ENCODE measurements at regions not wholly inside any gene's neighbourhood (a gene's known extent, or its start where the extent isn't known, plus 50 kb on each side); places are given as distances from the start of the nearest gene placed in this dataset.

GRCh38 chr6:76639941-76640340 is 567.5 kb upstream of the IMPG1 start:
- CTCF ChIA-PET (ENCODE audit: low intra/inter-chr PET ratio, low total read pairs): no interaction called here
- no peak overlapping the region for H2AFZ ChIP-seq (ENCODE audit: low read length)
- DNase-seq (ENCODE audit: low spot score): no peak
- no peaks in the 10 kb centered on the region for H3K4me1 ChIP-seq (ENCODE audit: insufficient read depth, low read length)
- no TSS peak for BruUV-seq (replicated peaks)
- no peak for TF ChIP-seq ZNF580 (CRISPR knock-in tag; IDR thresholded peaks at IDR 0.05; ENCODE audit: borderline replicate concordance, low read depth)
- TF ChIP-seq ATF4 (CRISPR knock-in tag; IDR thresholded peaks at IDR 0.05): no peak
- TF ChIP-seq ZBTB4 (CRISPR knock-in tag; IDR thresholded peaks at IDR 0.05; ENCODE audit: borderline replicate concordance): no peak
- TF ChIP-seq BORCS8-MEF2B (CRISPR knock-in tag; IDR thresholded peaks at IDR 0.05): no peak
- TF ChIP-seq TEF (CRISPR knock-in tag; IDR thresholded peaks at IDR 0.05): no peak
- no peak for TF ChIP-seq SSRP1 (CRISPR knock-in tag; IDR thresholded peaks at IDR 0.05)
- TF ChIP-seq PRPF4 (IDR thresholded peaks at IDR 0.05; ENCODE audit: low read depth, low read length, poor library complexity, severe bottlenecking): no peak
- no peak for TF ChIP-seq TBX2 (CRISPR knock-in tag; IDR thresholded peaks at IDR 0.05; ENCODE audit: borderline replicate concordance)
- no peak for TF ChIP-seq CCDC6 (CRISPR knock-in tag; IDR thresholded peaks at IDR 0.05)
- TF ChIP-seq ZBTB1 (CRISPR knock-in tag; IDR thresholded peaks at IDR 0.05; ENCODE audit: borderline replicate concordance): no peak
- TF ChIP-seq ZNF784 (CRISPR knock-in tag; IDR thresholded peaks at IDR 0.05; ENCODE audit: borderline replicate concordance): no peak
- TF ChIP-seq GPBP1L1 (CRISPR knock-in tag; IDR thresholded peaks at IDR 0.05): no peak
- TF ChIP-seq CHD4 (IDR thresholded peaks at IDR 0.05; ENCODE audit: borderline replicate concordance, low read length): no peak
- no peak for TF ChIP-seq ZNF562 (CRISPR knock-in tag; IDR thresholded peaks at IDR 0.05; ENCODE audit: borderline replicate concordance)
- no peak for TF ChIP-seq NCOA5 (CRISPR knock-in tag; IDR thresholded peaks at IDR 0.05)
- no peak for TF ChIP-seq MLLT10 (CRISPR knock-in tag; IDR thresholded peaks at IDR 0.05)
- no peak for TF ChIP-seq HOXA3 (CRISPR knock-in tag; IDR thresholded peaks at IDR 0.05)
- no peak for TF ChIP-seq CBX5 (CRISPR knock-in tag; IDR thresholded peaks at IDR 0.05; ENCODE audit: borderline replicate concordance)
- no peak for TF ChIP-seq ZNF484 (CRISPR knock-in tag; IDR thresholded peaks at IDR 0.05; ENCODE audit: borderline replicate concordance, low read depth)
- POLR2A ChIA-PET: no interaction called here
- H3K27me3 ChIP-seq (ENCODE audit: control insufficient read depth in 1 of 2, insufficient read depth in 2 of 2, low read length in 2 of 2): no peaks in the 10 kb centered on the region
- no peak overlapping the region for H3K27ac ChIP-seq (ENCODE audit: extremely low read length, insufficient read depth, low read length)
- no peak overlapping the region for H3K9ac ChIP-seq (ENCODE audit: insufficient read depth, low read depth, low read length)
- no peaks in the 10 kb centered on the region for H3K9me3 ChIP-seq (ENCODE audit: low read length)
- FAIRE-seq: no peak
- no peaks in the 10 kb centered on the region for H3K79me2 ChIP-seq (ENCODE audit: insufficient read depth, low read length)
- ATAC-seq: no peak
- in situ Hi-C loops (cut with HindIII; ENCODE audit: extremely low pct_ligation_motif_present, low pct_unique_long_range_greater_than_20kb) (no loop called here), intact Hi-C loops (cut with micrococcal nuclease; ENCODE audit: unreplicated experiment) (no loop called here)
- 0% methylated on average over 1 of the region's 1 CpG for WGBS (ENCODE audit: low lambda C conversion rate)
- H3K4me3 ChIP-seq (replicated peaks in 1 of 3; ENCODE audit: insufficient read depth in 1 of 3, low read depth in 2 of 3, low read length in 3 of 3): no peak overlapping the region
- H3K36me3 ChIP-seq (replicated peaks in 1 of 2; ENCODE audit: control insufficient read depth in 1 of 2, insufficient read depth in 2 of 2, low read length in 2 of 2): no peaks in the 10 kb centered on the region
- H4K20me1 ChIP-seq (ENCODE audit: insufficient read depth, low read length): no peaks in the 10 kb centered on the region
- no peak overlapping the region for H3K4me2 ChIP-seq (ENCODE audit: low read depth, low read length)

All from HepG2 (cell line).